GM19238 (cell line): ENCODE measurements at regions not wholly inside any gene's neighbourhood (a gene's known extent, or its start where the extent isn't known, plus 50 kb on each side); places are given as distances from the start of the nearest gene placed in this dataset.
"Not testable (repeated sequence)": the region's sequence is repeated elsewhere in the genome, so short reads cannot be mapped to it uniquely, and the experiment has no call there.

Experiments
- DNase-seq: peaks from one replicate; pipeline ENCODE4 v3.0.0; 2011; ENCODE audit warnings: low spot score; ENCODE audit not compliant: insufficient read length

DNA sequence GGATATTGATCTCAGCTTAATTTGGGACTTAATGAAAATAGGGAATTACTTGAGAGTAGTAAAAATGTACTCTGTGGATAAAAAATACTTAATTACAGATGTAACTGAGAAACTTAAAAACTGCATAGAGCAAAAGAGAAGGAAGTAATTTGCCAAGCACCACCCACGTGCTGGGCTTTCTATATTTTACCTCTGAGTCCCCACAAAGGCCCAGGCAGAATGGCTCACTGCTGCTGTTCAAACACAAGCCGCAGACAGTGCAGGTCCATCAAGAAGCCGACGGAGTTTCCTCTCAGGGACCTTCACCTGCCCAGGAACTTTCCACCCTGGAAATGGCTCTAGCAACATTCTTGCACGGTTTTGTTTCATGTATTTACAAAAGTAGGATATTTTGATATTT is 77.2 kb upstream of the TRPM1 start:
- no peak for DNase-seq

DNA sequence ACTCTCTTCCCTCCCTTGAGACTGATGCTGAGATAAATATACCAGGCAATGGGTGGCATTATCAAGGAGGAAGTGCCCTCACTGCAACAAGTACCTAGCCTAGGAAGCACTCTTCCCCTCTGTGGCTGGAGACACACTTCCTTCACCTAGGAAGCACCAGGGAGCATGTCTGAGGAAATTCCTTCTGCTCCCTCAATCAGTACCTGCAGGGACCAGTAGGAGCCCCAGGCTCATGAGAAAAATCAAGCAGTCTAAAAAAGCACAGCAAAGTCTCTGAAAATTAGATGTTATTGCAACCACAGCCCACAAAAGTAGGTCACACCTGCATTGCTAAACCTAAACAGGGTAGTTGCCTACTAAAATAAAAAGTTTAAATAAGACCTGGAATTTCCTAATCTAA is 78.2 kb upstream of the TRPM1 start:
- no peak for DNase-seq

DNA sequence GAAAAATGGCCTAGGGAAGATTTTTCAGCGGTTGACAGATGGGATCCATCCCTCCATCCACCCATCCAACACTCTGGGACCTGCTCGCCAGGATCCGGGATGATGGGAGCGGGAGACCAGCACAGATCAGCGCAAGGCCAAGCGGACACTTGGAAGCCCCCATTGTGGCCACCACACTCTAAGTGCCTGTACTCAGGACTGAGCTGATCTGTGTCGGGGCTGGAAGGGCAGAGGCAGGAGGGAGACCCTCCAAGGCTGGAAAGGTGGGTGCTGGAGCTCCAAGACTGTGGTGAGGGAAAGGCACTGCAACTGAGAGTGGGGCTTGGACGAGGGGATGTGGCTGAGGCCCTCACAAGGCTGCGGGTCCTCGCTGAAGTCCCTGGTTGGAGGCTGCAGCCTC is 91.8 kb upstream of the TRPM1 start:
- DNase-seq: no peak

DNA sequence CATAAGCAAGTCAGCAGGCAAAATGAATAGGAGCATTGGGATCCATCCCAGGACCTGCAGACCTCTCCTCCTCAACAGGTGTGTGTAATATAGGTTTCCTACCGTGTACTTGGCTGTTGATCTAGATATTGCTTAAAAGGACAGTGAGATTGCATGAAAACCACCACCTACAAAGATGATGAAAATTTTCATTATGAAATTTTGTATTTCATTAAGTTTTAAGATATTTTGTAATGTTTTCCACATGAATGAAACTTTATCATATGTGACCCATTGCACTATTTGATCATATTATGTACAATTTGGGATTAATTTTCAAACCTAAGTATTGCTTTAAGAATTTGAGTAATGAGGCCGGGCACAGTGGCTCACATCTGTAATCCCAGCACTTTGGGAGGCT is 94.3 kb upstream of the TRPM1 start:
- no peak for DNase-seq

DNA sequence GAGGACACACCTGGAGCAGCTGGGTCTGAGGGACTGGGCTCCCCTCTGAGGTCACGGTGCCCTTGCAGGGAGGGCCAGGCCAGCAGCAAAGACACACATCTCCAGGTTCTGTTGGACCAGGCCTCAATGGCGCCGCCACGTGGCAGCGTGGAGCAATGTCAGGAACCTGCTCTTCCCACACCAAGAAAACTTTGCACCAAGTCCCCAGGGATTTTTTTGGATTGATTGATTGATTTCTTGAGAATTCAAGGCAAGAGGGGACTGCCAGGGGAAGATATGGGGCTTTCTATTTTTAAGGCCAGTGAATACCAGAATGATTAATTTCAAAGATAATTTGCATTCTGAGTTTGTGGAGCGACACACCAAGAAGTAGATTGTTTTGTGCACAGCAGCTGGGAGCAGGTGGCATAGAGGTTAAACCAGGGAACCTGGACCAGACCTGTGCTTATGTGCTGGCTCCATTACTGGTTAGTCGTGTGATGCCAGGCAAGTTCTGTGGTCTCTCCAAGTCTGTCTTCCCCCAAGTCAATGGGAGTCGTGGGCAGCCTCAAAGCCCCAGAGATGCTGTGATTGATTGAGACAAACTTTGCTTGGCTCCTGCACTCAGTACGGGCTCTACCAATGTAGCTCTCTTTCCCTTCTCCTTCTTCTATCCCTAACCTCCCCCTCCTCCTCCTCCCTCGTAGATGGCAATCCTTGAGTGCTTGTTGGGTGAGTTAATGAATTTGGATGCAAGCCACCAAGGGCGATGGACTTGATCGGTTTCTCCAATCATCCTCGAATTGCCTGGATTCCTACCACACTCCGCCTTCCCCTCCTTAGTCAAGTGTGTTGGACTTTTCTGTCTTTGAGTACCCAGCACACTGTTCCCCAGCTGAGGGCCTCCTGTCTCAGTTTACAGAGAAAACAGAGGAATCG is 96.2 kb upstream of the TRPM1 start:
- DNase-seq: no peak

DNA sequence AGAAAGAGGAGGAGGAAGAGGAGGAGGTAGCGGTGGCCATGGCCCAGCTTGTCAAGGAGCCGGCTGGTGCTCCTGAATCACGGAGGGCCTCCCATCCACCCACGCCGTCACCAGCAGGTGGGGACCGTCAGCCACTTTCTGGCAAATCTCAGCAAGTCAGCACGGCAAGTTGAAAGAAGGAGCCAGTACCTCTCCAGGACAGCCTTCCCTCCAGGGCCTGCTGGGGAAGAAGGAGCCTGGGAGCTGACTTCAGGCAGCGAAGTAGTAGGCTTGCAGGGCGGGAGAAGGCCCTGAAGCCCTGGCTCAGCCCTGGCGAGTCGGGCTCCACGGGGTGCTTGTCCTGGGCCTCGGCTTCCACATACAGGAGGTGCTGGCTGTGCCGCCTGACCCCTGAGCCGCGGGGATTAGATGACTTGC is 99.2 kb upstream of the TRPM1 start:
- DNase-seq: no peak

DNA sequence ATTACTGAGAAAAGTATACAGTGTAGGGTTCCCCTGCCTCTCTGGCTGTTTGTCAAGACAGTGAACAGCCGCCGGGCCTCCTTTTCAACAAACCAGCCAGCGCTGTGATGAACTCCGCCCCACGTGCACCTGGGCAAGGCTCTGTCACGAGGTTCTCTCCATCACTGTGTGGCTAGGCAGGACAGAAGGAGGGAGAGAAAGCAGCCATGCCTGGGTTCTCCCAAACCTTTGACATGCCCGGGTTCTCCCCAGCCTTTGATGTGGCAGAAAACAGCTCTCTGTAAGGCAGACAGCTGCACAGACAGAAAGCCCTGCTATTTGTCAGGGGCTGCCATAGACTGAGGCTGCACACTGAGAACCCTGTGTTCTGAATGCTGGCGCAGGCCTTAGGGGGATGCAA is 101.4 kb upstream of the TRPM1 start:
- DNase-seq: no peak

DNA sequence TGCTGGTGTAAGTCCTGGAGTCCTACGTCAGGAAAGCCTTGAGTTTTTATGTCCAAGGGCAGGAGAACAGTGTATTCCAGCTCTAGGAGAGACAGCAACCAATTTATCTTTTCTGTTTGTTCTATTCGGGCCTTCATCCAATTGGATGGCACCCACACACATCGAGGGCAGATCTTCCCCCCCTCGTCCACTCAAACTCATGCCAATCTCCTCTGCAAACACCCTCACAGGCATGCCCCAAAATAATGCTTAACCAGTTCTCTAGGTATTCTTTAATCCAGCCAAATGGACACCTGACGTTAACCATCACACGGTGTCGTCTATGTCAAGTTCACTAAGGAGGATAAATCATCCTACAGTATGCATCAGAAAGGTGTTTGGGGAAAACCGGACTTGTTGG is 102.5 kb upstream of the TRPM1 start:
- DNase-seq: no peak

DNA sequence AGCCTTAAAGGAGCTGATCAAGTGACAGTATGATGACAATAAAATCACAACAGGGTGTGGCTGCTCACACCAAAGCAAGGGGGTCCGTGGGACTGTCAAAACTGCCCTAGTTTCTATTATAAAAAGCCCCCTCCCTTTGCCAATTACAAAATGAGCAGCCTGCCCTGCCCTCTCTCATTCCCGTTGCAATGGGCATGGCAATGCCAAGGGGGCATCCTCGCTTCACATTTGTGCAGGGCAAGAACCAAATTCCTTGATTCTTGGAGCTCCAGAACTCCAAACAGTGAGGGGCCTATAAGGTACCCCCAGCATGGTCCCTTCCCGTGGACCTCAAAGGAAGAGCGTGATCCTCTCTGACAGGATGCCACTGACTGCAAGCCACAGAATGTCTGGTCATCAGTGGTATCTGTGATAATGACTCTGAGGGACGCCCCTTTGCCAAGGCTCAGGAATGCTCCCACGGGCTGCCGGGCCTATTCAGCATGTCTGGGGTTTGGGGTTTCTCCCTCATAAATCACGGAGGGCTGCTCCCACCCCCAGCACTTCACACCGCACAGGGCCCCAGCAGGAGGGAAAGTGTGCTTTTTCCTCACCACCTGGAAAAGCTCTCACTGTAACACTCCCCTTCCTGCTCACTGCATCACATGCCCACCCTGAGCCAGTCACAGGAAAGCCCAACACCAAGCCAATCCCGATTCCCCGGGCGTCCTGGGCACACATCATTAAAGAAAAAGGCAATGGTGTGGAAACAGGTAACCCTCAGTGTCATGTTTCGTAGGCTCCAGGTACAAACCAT is 105.1 kb upstream of the TRPM1 start:
- DNase-seq: no peak

DNA sequence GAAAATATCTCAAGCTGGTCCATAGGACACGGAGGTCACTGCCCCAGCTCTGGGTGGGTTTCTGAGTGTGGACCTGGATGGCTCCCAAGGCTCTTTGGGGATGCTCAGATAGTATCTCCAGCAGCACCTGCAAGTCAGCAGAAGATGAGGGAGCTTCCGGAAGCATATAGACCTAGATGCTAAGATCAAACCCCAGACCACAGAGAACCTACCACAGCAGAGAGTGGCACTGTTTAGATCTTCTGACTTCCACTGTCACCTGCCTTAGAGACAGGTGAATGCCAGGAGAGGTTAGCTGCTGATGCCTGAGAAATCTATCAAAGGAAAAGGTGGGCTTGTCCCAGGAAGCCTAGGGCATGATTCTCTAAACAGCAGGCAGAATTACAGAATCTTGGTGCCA is 105.7 kb upstream of the TRPM1 start:
- no peak for DNase-seq

DNA sequence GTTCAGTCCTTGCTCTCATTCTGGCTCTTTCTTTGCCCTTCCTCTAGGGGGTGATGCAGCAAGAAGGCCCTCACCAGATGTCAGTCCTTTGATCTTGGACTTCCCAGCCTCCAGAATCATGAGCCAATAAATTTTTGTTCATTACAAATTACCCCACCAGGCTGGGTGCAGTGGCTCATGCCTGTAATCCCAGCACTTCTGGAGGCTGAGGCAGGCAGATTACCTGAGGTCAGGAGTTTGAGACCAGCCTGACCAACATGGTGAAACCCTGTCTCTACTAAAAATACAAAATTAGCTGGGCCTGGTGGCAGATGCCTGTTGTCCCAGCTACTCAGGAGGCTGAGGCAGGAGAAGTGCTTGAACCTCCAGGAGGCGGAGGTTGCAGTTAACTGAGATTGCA is 106.3 kb upstream of the TRPM1 start:
- not testable (repeated sequence) for DNase-seq

DNA sequence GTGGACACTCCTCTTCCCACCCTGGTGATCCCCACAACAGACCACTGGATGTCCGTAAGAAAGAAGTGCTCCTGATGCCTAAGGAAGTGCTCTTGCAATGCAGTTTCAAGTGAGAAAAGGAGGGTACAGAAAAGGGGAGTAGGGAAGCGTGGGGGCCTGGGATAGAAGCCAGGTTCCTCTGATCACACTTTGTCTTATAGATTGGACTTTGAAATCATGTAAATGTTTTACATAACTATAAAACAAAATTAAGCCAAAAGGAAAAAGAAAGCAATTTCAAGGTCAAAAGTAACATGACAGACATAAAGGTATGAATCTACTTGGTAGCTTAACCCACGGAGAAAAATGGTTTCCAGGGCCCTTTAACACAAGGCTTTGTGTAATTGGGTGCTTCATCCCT is 107.3 kb upstream of the TRPM1 start:
- no peak for DNase-seq

DNA sequence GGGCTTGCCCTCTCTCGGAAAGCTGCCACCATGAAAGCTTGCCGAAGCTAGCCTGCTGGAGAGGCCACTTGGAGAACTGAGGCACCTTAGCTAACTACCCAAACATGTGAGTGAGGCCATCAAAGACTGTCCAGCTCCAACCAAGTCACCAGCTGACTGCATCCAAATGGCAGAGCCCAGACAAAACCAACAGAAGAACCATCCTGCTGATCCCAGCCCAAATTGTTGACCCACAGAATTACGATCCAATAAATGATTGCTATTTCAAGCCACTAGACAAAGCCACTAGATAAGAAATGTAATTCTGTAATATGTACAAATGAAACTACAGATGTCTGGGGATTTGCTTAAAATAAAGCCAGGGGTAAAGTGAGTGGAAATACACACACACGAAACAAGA is 109.8 kb upstream of the TRPM1 start:
- DNase-seq: no peak

DNA sequence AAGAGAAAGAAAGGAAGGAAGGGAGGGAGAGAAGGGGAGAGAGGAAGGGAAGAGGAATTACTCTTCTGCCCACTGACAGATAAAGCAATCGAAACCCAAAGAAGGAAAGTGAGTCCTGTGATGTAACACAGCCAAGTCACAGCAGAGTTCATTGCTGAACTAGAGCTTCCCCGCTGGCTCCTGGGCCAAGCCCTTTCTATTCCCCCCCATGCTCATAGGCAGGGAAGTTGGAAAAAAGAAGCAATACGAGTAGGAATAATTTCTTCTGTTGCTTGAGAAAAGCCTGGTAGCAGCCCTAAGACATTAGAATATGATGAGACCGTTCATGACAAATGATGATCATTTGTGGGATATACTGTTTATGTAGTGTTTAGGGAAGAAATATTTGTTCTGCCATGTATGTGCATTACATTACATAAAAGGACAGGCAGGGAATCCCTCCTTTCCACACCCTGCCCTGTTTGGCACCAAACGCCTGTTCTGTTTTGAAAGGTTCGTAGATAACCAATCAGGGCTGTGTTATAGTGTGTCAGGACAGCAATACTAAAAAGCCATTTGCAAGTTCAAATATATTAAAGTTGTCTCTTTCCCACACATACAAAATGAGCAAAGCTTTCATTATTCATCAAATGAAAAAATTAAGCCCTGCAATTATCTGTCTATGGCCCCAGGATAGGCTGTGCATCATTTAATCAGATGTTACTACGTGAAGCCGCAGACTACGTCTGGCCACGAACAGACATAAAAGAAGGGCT is 111.0 kb upstream of the TRPM1 start:
- DNase-seq: no peak

DNA sequence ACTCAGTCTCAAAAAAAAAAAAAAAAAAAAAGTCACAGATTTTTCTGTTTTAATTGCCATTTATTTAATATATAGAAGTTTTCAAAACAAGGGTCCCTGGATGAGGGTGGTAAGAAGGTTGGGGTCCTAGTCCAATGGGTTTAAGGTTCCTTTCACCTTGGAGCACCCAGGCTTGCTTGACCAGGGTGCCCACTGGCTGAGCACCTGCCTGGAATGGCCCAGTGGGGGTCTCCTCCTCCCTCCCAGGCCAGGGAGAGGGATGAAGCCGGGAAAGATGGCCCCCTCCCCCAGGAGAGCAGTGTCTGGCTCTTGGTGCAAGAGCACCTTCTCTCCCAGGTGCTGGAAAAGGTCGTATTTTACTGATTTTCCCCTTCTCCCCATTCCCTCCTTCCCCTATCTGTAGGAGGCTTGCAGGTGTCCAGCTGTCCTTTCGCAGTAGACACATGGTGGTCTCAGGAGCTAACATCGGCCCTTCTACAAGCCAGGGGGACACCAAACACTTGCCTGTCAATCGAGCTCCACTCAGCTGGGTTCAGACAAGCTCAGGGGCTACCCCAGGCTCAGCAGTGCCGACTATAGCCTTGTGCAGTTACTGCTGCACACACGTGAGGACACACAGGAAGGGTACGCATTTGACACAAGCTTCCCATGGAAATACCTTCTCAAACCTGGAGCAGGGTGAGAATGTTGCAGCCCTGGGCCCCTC is 112.3 kb upstream of the KLF13 start:
- no peak for DNase-seq

DNA sequence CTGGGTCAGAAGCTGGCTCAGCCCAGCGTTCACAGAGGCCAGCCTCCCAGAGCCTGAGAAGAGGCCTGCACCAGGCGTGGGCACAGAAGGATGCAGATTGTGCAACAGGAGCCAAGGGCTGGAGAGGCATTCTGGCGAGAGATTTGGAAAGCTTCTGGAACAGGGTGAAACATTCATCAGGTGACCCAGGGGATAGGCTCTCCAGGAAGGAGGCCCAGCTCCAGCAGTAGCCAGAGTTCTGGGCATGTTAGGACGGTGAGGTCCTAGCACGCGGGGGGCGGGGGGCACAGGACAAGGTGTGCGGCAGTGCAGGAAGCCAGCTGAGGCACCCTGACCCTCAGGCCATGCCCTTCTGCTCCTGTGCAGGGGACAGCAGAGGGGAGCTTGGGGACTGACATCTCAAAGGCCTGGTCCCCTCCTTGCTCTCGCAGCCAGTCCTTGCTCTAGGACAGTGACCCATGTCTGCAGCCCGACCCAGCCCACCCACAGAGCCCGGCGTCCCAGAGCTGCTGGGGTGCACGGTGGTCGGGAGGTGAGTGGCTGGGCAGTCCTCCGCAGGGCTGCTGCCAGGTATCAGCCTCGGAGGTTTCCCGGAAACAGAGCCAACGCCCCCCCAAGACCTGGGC is 111.7 kb upstream of the KLF13 start:
- DNase-seq: no peak

DNA sequence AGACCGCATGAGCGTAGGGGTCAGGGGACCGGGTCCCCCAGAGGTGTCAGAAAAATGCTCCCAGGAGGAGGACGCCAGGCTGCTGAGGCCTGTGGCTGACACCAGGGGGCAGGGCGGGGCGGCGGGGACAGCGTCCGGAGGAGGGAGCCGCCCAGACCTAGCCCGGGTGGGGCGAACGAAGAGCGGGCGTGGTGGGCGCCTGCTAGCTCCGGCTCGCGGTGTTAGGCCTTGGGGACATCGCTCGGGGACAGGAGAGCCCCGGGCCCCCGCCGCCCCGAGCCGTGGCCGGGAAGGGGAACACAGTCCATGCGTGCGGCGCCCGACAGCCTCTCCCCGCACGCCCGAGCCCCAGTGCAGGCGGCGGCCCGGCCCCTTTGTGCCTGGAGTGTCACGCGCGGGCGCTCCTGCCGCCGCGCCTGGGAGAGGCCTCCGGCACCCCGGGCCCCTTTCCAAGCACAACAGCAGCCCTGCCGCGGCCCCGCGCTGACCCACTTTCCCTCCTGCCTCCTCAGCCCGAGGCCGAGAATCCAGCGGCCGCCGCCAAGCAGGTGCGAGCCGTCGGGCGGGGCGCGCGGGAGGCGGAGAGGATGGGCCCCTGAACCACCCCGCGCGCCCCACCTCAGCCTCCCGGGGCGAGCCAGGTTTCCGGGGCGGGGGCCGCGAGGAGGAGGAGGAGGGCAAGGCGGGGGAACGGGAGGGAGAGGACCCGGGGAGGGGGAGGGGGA is 111.0 kb upstream of the KLF13 start:
- peak; percentile 87 for DNase-seq

DNA sequence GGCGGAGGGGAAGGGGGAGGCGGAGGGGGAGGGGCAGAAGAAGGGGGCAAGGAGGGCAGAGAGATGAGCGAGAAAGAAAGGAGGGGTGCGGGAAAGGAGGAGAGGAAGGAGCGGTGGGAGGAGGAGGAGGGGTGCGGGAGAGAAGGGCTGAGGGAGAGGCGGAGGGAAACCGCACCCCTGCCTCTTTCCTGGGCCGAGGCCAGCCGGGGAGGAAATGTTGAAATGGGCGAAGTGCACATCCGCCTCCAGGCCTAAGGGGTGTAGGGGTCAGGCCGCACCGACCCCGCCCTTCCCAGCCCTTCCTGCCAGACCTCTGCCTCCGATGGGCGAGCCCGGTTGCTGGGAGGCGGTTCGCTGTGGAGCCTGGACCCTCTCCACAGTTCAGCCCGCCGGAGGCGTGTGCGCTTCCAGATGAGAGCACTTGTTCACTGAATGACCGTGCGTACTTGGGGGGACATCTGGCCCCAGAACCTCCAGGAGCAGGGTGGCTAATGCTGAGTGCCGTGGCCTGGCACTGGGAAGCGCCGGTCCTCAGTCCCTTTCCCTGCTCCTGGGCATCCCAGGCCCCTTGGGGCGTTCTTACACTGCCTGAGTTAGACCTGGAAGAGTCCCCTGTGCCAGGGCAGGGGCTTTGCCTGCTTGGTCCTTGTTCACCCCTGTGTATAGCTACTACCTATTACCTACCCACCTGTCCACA is 110.3 kb upstream of the KLF13 start:
- peak; percentile 81 for DNase-seq

DNA sequence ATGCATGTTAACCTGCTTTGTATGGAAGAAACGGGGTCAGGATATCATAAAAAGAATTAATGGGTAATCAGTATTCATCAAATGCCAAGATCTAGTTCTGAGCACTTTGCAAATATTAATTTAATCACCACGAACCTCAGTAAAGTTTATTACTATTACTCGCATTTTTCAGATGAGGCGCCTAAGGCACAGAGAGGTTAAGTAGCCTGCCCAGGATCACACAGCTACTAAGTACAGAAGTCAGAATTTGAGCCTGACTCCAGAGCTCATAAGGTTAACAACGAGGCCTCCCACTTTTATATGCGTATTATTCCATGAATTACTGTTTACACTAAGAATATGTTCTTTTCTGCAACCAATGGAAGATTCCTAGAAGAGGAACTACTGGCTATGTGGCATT is 109.6 kb upstream of the KLF13 start:
- DNase-seq: no peak
